ENCODE measurements at regions not wholly inside any gene's neighbourhood (a gene's known extent, or its start where the extent isn't known, plus 50 kb on each side); places are given as distances from the start of the nearest gene placed in this dataset.

DNA sequence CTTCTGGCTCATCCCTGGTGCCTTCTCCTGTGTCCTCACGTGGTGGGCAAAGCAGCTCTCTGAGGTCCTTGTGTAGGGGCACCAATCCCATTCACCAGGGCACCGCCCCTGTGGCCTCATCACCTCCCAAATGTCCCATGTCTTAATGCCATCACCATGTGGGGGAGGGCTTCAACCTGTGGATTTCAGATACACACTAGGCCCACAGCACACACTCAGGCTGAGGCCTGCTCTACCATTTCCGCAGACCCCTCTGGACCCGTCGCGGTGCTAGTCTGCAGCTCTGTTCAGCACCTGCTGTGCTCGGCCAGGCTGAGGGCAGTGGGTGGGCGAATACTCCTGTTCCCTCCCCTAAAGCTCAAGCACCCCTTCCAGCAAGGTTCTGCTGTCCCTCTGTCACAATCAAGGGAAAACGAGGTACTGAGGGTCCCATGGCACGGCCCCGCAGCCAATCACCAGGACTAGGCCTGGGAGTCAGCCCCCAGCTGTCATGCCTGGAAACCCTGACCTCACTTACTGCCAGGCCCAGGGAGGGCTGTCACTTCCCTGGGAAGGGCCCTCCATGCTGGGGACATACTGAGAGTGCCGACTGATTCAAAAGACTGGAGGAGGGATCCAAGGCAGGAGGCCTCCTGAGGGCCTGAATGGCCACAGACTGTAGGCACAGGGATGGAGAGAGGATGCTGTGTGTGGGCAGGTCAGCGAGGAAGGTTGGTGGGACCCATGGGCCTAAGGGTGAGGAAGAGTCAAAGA lies 123.8 kb upstream of the RET start:
- TF ChIP-seq, protein P1, sequence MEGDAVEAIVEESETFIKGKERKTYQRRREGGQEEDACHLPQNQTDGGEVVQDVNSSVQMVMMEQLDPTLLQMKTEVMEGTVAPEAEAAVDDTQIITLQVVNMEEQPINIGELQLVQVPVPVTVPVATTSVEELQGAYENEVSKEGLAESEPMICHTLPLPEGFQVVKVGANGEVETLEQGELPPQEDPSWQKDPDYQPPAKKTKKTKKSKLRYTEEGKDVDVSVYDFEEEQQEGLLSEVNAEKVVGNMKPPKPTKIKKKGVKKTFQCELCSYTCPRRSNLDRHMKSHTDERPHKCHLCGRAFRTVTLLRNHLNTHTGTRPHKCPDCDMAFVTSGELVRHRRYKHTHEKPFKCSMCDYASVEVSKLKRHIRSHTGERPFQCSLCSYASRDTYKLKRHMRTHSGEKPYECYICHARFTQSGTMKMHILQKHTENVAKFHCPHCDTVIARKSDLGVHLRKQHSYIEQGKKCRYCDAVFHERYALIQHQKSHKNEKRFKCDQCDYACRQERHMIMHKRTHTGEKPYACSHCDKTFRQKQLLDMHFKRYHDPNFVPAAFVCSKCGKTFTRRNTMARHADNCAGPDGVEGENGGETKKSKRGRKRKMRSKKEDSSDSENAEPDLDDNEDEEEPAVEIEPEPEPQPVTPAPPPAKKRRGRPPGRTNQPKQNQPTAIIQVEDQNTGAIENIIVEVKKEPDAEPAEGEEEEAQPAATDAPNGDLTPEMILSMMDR (conservative IDR thresholded peaks at IDR 0.05), result no peak
- TF ChIP-seq ZFX (IDR thresholded peaks at IDR 0.05), result no peak
- peak overlapping the region; percentile 46; the same call in 1 of the 2 replicates for H3K27ac ChIP-seq

DNA sequence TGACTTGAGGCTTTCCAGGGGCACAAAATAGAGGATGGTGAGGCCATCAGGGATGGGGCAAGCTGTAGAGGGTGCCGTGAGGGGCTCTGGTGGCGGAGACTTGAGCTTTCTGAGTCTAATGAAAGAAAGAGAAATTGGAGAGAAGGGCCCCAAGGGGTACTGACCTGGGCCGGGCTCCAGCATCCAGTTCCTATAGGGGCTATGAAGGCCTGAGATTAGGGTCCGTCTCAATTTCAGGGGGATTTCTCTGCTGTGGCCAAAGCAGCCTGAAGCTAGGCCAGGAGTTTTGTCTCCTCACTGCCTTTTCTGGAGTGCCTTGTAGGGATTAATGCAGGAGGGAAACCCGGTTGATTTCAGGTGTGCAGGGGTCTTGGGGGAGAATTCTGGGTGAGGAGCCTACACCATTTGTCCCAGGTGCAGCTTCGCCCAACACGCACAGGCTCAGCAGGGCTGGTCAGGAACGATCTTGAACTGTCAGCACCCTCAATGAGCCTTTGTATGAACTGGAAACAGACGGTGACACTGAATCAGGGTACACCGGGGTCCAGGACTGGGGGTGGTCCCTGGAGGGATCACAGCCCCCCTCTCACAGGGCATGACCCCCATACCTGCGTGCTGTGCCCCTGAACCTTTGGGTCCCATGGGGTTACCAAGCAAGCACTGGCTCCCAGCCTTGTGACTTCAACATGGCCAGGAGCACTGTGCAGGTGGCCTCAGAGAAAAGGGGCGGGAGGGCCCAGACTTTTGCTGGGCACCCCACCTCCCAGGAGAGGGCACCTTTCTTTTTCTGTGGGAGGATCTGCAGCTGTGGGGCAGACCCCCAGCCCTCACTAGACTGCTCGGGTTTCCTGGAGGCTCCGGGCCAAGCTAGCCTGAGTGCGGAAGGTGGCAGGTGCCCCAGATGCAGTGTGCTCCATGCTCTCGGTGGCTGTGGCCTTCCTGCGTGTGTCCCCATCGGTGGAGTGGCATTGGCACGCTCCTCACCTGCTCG lies 122.9 kb upstream of the RET start:
- no peak for TF ChIP-seq ZFX (IDR thresholded peaks at IDR 0.05)
- TF ChIP-seq, protein P1 (conservative IDR thresholded peaks at IDR 0.05), result no peak
- H3K27ac ChIP-seq, result no peak overlapping the region

DNA sequence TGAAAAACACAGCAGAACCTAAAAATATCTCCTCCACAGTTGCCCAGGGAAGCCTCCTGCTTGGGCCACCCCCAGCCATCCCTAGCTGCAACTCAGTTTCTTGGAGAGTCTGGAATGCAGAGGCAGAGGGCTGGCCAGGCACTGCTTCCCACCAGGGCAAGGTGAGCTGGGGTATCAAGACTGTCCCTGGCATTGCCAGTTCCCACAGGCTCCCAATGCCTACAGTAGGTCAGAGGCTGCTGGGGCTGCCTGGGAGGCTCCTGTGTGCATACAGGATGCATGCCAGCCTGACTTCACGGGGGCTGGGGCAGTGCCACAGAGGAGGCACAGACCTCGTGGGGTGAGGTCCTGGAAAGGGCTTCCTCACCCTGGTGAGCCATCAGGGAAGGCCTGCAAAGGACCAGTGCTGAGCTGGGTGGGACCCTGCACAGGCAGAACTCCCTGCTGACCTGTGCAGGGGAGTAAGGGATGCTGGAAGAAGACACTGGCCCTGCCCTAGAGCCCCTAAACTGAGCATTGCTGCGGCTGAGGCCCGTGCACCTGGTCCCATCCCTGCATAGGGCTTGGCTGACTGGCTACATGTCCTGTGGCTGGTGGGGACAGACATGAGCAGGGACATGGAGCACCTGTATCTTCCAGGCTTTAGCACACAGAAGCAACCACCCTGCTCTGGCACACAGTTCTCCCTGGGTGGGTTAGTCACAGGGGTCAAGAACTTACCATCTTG lies 121.9 kb upstream of the RET start:
- TF ChIP-seq ZFX (IDR thresholded peaks at IDR 0.05), result no peak
- TF ChIP-seq, protein P1 (conservative IDR thresholded peaks at IDR 0.05), result no peak
- H3K27ac ChIP-seq, result no peak overlapping the region

DNA sequence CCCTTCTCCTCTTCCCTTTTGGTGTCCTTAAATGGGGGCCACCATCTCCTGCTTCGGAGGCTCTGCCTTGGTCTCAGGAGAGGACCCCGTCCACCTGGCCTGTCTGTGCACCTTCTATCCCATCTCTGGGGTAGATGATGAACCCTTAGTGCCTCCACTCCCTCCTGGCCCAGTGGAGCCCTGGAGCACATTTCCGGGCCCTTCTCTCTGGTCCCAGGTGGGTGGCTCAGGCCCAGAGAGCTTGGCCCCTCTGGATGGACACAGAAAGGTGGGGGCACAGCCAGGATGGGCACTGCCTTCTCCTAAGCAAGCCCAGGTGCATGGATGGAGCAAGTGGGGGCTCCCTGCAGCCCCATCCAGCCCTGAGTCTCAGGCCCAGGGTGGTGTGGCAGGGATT lies 121.4 kb upstream of the RET start:
- no peak overlapping the region for H3K27ac ChIP-seq

DNA sequence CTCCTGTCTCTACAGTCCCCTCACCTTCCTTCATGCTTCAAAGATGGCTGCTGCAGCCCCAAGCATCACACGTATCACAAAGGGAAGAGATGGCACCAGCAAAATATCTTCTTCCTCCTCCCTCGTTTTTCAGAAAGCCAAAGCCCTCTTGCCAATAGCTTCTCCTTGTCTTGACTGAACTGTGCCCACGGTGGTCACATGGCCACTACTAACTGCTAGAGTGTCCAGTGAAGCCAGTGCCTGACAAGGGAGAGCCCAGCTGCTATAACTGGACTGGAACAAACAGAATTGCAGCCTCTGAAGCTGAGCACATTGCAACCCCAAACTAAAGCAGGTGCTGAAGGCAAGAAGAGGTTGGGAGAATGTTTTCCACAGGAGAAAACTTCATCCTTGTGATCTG lies 120.8 kb upstream of the RET start:
- H3K27ac ChIP-seq, result no peak overlapping the region
- TF ChIP-seq, protein P1 (conservative IDR thresholded peaks at IDR 0.05), result no peak
- TF ChIP-seq ZFX (IDR thresholded peaks at IDR 0.05), result no peak

More for the DNA sequence above, 121.4 kb upstream of the RET start:
- no peak for TF ChIP-seq ZFX (IDR thresholded peaks at IDR 0.05)
- TF ChIP-seq, protein P1 (conservative IDR thresholded peaks at IDR 0.05), result no peak

DNA sequence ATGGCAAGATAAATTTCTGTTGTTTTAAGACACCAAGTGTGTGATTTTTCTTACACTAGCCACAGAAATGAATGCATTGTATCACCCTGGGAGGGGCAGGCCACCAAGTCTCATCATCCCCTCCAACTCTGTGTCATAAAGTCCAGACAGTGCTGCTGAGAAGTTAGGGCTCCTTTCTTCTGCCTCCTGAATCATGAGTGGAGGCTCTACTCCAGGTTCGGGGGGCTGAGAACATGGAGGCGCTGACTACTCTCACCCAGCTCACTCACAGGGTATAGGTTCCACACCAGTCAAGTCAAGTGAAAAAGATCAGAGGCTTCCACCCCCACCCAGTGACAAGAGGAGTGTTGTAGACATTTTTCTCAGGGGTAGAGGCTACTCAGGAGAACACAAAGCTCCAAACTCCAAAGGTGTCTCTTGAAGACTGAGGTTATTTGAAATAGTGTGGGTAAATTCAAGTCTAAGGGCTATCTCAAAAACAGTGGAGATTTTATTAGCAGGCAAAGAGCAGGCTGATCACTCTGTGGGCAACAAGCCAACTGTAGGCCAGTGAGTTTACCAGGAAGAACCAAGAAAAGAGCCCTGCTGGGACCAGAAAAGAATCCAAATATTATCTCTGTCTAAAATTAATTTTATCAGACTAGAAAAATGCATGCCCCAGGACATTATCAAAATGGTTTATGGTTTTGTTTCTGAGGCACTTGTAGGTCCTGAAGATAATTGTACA lies 118.6 kb upstream of the RET start:
- TF ChIP-seq, protein P1 (conservative IDR thresholded peaks at IDR 0.05), result no peak
- no peak for TF ChIP-seq ZFX (IDR thresholded peaks at IDR 0.05)
- H3K27ac ChIP-seq, result peak overlapping the region; percentile 48
